CD4-positive, alpha-beta memory T cell (primary cell): ENCODE measurements at regions not wholly inside any gene's neighbourhood (a gene's known extent, or its start where the extent isn't known, plus 50 kb on each side); places are given as distances from the start of the nearest gene placed in this dataset.

Experiments
- CTCF ChIA-PET: fragments of 350-600 bp; sonication (Branson Sonifier 250); formaldehyde crosslinking; loops from one replicate; lab custom pipeline; 2021; ENCODE audit warnings: inconsistent platforms; ENCODE audit not compliant: partially characterized antibody; lab: Charles Lee
- POLR2A ChIA-PET: fragments of 350-600 bp; sonication (Branson Sonifier 250); formaldehyde crosslinking; loops from one replicate; lab custom pipeline; 2021; ENCODE audit not compliant: partially characterized antibody; lab: Charles Lee
- DNase-seq, 5 donors: peaks; one replicate each; pipeline versions ENCODE4 v3.0.0 to v3.0.0-alpha.2; 2020 to 2022; ENCODE audit warnings: mixed read lengths in 1 of 5
- H3K27ac ChIP-seq: one replicate; pipeline ENCODE4 v1.7.0; 2013; ENCODE audit warnings: low read depth, low read length
- H3K27me3 ChIP-seq: 2 replicates; pipeline ENCODE4 v1.7.0; 2013; ENCODE audit warnings: mild to moderate bottlenecking, low read length, moderate library complexity; ENCODE audit not compliant: insufficient read depth
- H3K36me3 ChIP-seq: 2 replicates; pipeline ENCODE4 v1.7.0; 2013; ENCODE audit warnings: mild to moderate bottlenecking, low read length, moderate library complexity; ENCODE audit not compliant: insufficient read depth
- H3K4me1 ChIP-seq: 2 replicates; pipeline ENCODE4 v1.7.0; 2013; ENCODE audit warnings: mild to moderate bottlenecking, low read length, moderate library complexity; ENCODE audit not compliant: insufficient read depth
- H3K4me3 ChIP-seq, 2 donors: one replicate each; pipeline ENCODE4 v1.7.0; 2013; ENCODE audit warnings: low read length in 2 of 2, mild to moderate bottlenecking in 1 of 2
- H3K9me3 ChIP-seq, 2 donors: one replicate each; pipeline ENCODE4 v1.7.0; 2013; ENCODE audit warnings: low read length in 2 of 2, control low read depth in 1 of 2; ENCODE audit not compliant: control insufficient read depth in 1 of 2
- H3K27ac Mint-ChIP-seq, 7 donors: one replicate each; pipeline ENCODE4 v1.8.0; 2020 to 2021; ENCODE audit warnings: mixed read lengths in 7 of 7, mild to moderate bottlenecking in 6 of 7, inconsistent platforms in 3 of 7, moderate library complexity in 3 of 7
- H3K27me3 Mint-ChIP-seq, 2 donors: one replicate each; pipeline ENCODE4 v1.8.0; 2020 to 2021; ENCODE audit warnings: mixed read lengths in 2 of 2
- H3K36me3 Mint-ChIP-seq, 2 donors: one replicate each; pipeline ENCODE4 v1.8.0; 2020 to 2021; ENCODE audit warnings: mixed read lengths in 2 of 2, inconsistent platforms in 1 of 2, mild to moderate bottlenecking in 1 of 2
- H3K4me1 Mint-ChIP-seq, 4 donors: one replicate each; pipeline ENCODE4 v1.8.0; 2020 to 2021; ENCODE audit warnings: mixed read lengths in 4 of 4, mild to moderate bottlenecking in 1 of 4
- H3K4me3 Mint-ChIP-seq, 8 donors: one replicate each; pipeline ENCODE4 v1.8.0; 2020 to 2021; ENCODE audit warnings: mixed read lengths in 8 of 8, mild to moderate bottlenecking in 7 of 8, moderate library complexity in 6 of 8, inconsistent platforms in 3 of 8
- H3K9me3 Mint-ChIP-seq, 8 donors: one replicate each; pipeline ENCODE4 v1.8.0; 2020 to 2021; ENCODE audit warnings: mixed read lengths in 8 of 8, mild to moderate bottlenecking in 5 of 8, inconsistent platforms in 3 of 8, moderate library complexity in 1 of 8
- intact Hi-C: fragments of 100-400 bp; cut with micrococcal nuclease; formaldehyde crosslinking; loops from one replicate; pipeline ENCODE4 v1.15.1; 2023

DNA sequence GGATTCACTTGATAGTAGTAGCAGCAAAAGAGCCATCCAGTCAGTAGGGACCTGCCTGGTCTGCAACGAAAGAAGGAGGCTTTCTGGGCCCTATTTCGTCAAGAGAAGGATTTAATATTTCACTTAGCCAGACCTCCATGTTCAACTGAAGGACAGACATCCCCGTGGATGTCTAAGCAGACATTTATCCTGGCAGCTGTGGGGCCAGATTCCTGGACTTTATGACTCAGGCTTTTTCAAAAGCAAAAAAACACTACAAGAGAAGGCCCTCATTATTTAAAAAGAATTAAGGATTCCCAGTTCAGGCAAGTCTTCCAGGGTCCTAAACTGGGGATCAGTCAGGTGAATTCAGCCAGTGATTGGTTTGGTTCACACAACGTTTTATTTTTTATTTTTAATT, 88.5 kb upstream of the TSPAN5 start:
- no peak overlapping the region for H3K4me3 Mint-ChIP-seq
- H3K4me1 Mint-ChIP-seq: no peaks in the 10 kb centered on the region
- no peaks in the 10 kb centered on the region for H3K9me3 ChIP-seq
- no peak overlapping the region for H3K27ac Mint-ChIP-seq
- H3K4me1 ChIP-seq: no peaks in the 10 kb centered on the region
- ChIA-PET CTCF (no interaction called here), POLR2A (no interaction called here)
- H3K36me3 Mint-ChIP-seq: no peaks in the 10 kb centered on the region
- peaks cover 0 to 2% (median 0%) of the 10 kb centered on the region in 8 donors for H3K9me3 Mint-ChIP-seq
- no peak overlapping the region for H3K27ac ChIP-seq
- H3K27me3 Mint-ChIP-seq: no peaks in the 10 kb centered on the region
- no peak for DNase-seq
- H3K4me3 ChIP-seq: no peak overlapping the region
- intact Hi-C loops: no loop called here
- no peaks in the 10 kb centered on the region for H3K27me3 ChIP-seq
- no peaks in the 10 kb centered on the region for H3K36me3 ChIP-seq

DNA sequence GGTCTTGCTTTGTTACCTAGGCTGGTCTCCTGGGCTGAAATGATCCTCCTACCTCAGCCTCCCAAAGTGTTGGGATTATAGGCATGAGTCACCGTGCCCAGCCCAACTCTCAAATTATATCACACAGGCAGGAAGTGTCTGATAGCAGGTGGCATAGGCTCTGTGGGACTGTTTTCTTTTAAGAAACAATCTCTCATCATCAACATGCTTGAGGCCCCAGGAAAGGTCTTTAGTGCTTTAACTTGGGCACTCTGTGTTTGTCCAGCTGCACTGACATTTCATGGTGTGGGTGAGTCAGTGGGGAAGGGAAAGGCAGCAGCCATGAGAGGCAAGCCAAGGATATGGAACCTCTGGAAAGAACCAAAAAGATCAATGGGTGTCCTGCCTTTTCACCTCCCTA, 88.1 kb upstream of the TSPAN5 start:
- POLR2A ChIA-PET: no interaction called here
- H3K9me3 Mint-ChIP-seq: peaks cover 0 to 2% (median 0%) of the 10 kb centered on the region in 8 donors
- no peaks in the 10 kb centered on the region for H3K4me1 ChIP-seq
- no peaks in the 10 kb centered on the region for H3K27me3 ChIP-seq
- no peaks in the 10 kb centered on the region for H3K4me1 Mint-ChIP-seq
- H3K4me3 Mint-ChIP-seq: no peak overlapping the region
- intact Hi-C loops: no loop called here
- no peaks in the 10 kb centered on the region for H3K36me3 ChIP-seq
- DNase-seq: no peak
- no peak overlapping the region for H3K27ac Mint-ChIP-seq
- no peaks in the 10 kb centered on the region for H3K27me3 Mint-ChIP-seq
- no peaks in the 10 kb centered on the region for H3K9me3 ChIP-seq
- CTCF ChIA-PET: no interaction called here
- H3K4me3 ChIP-seq: no peak overlapping the region
- H3K27ac ChIP-seq: no peak overlapping the region
- no peaks in the 10 kb centered on the region for H3K36me3 Mint-ChIP-seq

GRCh38 chr4:98745366-98745765, 87.0 kb upstream of the TSPAN5 start:
- no peaks in the 10 kb centered on the region for H3K4me1 Mint-ChIP-seq
- no peaks in the 10 kb centered on the region for H3K27me3 ChIP-seq
- H3K27ac ChIP-seq: no peak overlapping the region
- ChIA-PET POLR2A (no interaction called here), CTCF (no interaction called here)
- no peaks in the 10 kb centered on the region for H3K4me1 ChIP-seq
- H3K27me3 Mint-ChIP-seq: no peaks in the 10 kb centered on the region
- H3K9me3 Mint-ChIP-seq: peaks cover 0 to 2% (median 0%) of the 10 kb centered on the region in 8 donors
- no peak for DNase-seq
- H3K4me3 ChIP-seq: no peak overlapping the region
- intact Hi-C loops: no loop called here
- H3K4me3 Mint-ChIP-seq: no peak overlapping the region
- no peaks in the 10 kb centered on the region for H3K36me3 ChIP-seq
- no peaks in the 10 kb centered on the region for H3K9me3 ChIP-seq
- H3K36me3 Mint-ChIP-seq: no peaks in the 10 kb centered on the region
- no peak overlapping the region for H3K27ac Mint-ChIP-seq

GRCh38 chr4:98744372-98745150, 86.2 kb upstream of the TSPAN5 start:
- ChIA-PET POLR2A (no interaction called here), CTCF (no interaction called here)
- Histone ChIP-seq H3K4me1 (no peaks in the 10 kb centered on the region), H3K4me3 (no peak overlapping the region), H3K36me3 (no peaks in the 10 kb centered on the region), H3K27ac (no peak overlapping the region), H3K9me3 (no peaks in the 10 kb centered on the region), H3K27me3 (no peaks in the 10 kb centered on the region)
- intact Hi-C loops: no loop called here
- Mint-ChIP-seq H3K27me3 (no peaks in the 10 kb centered on the region), H3K9me3 (peaks cover 0 to 2% (median 0%) of the 10 kb centered on the region in 8 donors), H3K36me3 (no peaks in the 10 kb centered on the region), H3K27ac (no peak overlapping the region), H3K4me1 (peaks cover 0 to under 1% (median 0%) of the 10 kb centered on the region in 4 donors), H3K4me3 (no peak overlapping the region)
- DNase-seq: no peak

DNA sequence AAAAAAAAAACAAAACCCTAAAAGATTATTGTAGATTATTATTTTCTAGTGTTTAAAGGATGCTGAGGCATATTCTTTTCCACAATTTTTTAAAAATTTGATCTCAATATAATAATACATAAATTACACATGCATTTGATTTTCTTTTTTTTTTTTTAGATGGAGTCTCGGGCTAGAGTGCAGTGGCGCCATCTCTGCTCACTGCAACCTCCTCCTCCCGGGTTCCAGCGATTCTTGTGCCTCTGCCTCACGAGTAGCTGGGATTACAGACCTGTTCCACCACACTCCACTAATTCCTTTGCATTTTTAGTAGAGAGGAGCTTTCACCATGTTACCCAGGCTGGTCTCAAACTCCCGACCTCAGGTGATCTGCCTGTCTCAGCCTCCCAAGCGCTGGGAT, 83.5 kb upstream of the TSPAN5 start:
- H3K4me1 Mint-ChIP-seq: peaks cover 0 to 4% (median 0%) of the 10 kb centered on the region in 4 donors
- ChIA-PET POLR2A (no interaction called here), CTCF (interaction anchor here (0.6 to 1.1 kb wide), 3 partner anchors 13 to 218 kb away, joined by 3 read pairs; no protein-coding TSS in a partner anchor)
- intact Hi-C loops: no loop called here
- H3K27ac Mint-ChIP-seq: no peak overlapping the region
- no peak overlapping the region for H3K4me3 Mint-ChIP-seq
- Histone ChIP-seq H3K4me1 (no peaks in the 10 kb centered on the region), H3K36me3 (no peaks in the 10 kb centered on the region), H3K27me3 (no peaks in the 10 kb centered on the region), H3K4me3 (no peak overlapping the region), H3K9me3 (no peaks in the 10 kb centered on the region), H3K27ac (no peak overlapping the region)
- no peaks in the 10 kb centered on the region for H3K27me3 Mint-ChIP-seq
- DNase-seq: no peak
- H3K36me3 Mint-ChIP-seq: peaks cover 0 to 7% of the 10 kb centered on the region in 2 donors
- peaks cover 0 to 13% (median 6%) of the 10 kb centered on the region in 8 donors for H3K9me3 Mint-ChIP-seq

DNA sequence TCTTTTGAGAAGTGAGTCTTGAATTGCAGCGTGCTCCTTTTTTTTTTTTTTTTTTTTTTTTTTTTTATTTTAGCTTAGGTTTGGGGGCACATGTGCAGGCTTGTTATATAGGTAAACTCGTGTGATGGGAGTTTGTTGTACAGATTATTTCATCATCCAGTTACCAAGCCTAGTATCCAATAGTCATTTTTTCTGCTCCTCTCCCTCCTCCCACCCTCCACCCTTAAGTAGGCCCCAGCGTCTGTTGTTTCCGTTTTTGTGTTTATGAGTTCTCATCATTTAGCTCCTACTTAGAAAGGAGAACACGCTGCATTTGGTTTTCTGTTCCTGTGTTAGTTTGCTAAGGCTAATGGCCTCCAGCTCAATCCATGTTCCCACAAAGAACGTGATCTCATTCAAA, 81.3 kb upstream of the TSPAN5 start:
- POLR2A ChIA-PET: no interaction called here
- Mint-ChIP-seq H3K4me3 (no peak overlapping the region), H3K9me3 (peaks cover 0 to 13% (median 7%) of the 10 kb centered on the region in 8 donors), H3K27me3 (no peaks in the 10 kb centered on the region), H3K4me1 (peaks cover 0 to 4% (median 0%) of the 10 kb centered on the region in 4 donors), H3K36me3 (peaks cover 0 to 7% of the 10 kb centered on the region in 2 donors), H3K27ac (no peak overlapping the region)
- Histone ChIP-seq H3K9me3 (no peaks in the 10 kb centered on the region), H3K4me1 (no peaks in the 10 kb centered on the region), H3K4me3 (no peak overlapping the region), H3K36me3 (no peaks in the 10 kb centered on the region), H3K27ac (no peak overlapping the region), H3K27me3 (no peaks in the 10 kb centered on the region)
- intact Hi-C loops: no loop called here
- DNase-seq: no peak
- CTCF ChIA-PET: no interaction called here

DNA sequence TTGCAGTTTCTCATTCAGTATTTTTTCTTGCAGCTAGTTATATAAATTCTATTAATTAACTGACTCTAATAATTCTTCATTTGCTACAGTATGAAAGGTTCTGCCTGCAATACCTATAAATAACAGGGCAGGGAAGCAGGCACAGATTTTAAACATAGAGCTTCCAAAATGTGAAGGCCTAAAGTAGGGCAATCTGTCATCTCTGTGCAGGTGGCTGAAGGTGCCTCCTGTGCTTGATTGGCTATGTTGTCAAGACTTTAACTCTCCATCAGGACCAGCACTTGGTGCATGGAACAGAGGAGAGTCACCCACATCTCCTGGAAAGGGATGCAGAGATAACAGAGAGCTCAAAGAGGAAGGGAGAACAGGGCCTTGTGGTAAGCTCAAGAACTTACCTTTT, 75.2 kb upstream of the TSPAN5 start:
- H3K4me1 ChIP-seq: peaks cover under 1% of the 10 kb centered on the region
- Mint-ChIP-seq H3K27ac (no peak overlapping the region), H3K27me3 (no peaks in the 10 kb centered on the region), H3K36me3 (peaks cover 0 to 7% of the 10 kb centered on the region in 2 donors), H3K4me3 (no peak overlapping the region), H3K4me1 (peaks cover 0 to 1% (median under 1%) of the 10 kb centered on the region in 4 donors), H3K9me3 (peaks cover 0 to 12% (median 7%) of the 10 kb centered on the region in 8 donors)
- intact Hi-C loops: no loop called here
- no peak for DNase-seq
- no peaks in the 10 kb centered on the region for H3K9me3 ChIP-seq
- no peak overlapping the region for H3K27ac ChIP-seq
- ChIA-PET CTCF (interaction anchor here (1.4 to 1.8 kb wide), 2 partner anchors 45 to 266 kb away, joined by 3 to 5 read pairs; no protein-coding TSS in a partner anchor), POLR2A (no interaction called here)
- H3K27me3 ChIP-seq: no peaks in the 10 kb centered on the region
- no peak overlapping the region for H3K4me3 ChIP-seq
- no peaks in the 10 kb centered on the region for H3K36me3 ChIP-seq
